ENCODE measurements at regions not wholly inside any gene's neighbourhood (a gene's known extent, or its start where the extent isn't known, plus 50 kb on each side); places are given as distances from the start of the nearest gene placed in this dataset.
A peak's percentile ranks its signal among the peaks of the same experiment; 100 is the strongest.

DNA sequence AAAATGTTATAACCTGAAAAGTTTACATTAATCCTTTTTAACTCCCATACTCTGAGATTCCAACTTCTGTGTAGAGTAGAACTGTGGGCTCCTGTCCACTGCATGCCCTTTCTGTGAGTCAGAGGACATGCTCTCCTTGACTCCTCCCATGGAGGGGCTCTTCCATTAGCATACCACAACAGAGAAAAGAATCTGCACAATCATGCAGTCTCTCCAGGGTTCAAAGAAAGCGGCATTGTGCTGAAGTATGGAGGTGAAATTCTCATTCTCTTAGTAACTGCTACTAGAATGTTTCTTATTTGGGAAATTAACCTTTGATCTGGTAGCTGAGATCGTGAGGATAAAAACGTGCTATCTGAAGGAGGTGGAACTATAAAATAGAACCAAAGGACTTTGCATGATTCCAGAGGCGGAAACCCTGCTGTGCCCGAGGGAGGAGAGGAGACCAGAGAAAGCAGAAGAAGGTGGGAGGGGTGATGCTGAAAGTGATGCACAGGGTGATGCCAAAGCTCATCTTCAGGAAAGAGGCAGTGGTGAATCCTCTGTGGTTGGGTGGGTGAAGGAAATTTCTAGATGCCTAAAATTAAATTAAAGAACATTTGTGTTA, 202.2 kb upstream of the PCSK2 start:
- no peak overlapping the region for H3K4me3 Mint-ChIP-seq
- H3K36me3 Mint-ChIP-seq: no peaks in the 10 kb centered on the region
- peak overlapping the region; percentile 61 for H3K27ac Mint-ChIP-seq
- no peak for DNase-seq (ENCODE audit: low spot score in 2 of 2, unreplicated experiment in 2 of 2)
- TF ChIP-seq, protein P1, sequence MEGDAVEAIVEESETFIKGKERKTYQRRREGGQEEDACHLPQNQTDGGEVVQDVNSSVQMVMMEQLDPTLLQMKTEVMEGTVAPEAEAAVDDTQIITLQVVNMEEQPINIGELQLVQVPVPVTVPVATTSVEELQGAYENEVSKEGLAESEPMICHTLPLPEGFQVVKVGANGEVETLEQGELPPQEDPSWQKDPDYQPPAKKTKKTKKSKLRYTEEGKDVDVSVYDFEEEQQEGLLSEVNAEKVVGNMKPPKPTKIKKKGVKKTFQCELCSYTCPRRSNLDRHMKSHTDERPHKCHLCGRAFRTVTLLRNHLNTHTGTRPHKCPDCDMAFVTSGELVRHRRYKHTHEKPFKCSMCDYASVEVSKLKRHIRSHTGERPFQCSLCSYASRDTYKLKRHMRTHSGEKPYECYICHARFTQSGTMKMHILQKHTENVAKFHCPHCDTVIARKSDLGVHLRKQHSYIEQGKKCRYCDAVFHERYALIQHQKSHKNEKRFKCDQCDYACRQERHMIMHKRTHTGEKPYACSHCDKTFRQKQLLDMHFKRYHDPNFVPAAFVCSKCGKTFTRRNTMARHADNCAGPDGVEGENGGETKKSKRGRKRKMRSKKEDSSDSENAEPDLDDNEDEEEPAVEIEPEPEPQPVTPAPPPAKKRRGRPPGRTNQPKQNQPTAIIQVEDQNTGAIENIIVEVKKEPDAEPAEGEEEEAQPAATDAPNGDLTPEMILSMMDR (IDR thresholded peaks at IDR 0.05; ENCODE audit: unreplicated experiment): no peak
- peaks cover 23% of the 10 kb centered on the region for H3K4me1 Mint-ChIP-seq
- H3K27me3 Mint-ChIP-seq (ENCODE audit: low read depth): peaks cover 7% of the 10 kb centered on the region
- H3K9me3 Mint-ChIP-seq: peaks cover 21% of the 10 kb centered on the region

DNA sequence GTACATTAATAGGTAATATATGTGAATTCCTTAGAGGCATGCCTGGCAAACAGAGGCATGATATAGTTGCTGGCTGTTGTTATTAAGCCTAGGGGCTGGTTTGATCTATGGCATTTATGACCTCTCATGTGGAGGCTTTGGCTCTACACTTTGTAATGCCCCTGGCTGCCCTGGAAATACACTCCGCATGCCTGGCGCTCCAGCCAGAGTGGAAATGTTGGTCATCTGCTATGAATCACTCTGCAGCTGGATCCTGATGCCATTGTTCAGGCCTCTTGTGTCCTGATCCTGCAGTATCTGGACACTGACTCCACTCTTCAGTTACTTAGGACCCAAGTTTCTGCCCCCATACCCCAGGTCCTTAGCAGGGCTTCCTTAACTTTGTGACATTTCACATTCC, 200.5 kb upstream of the PCSK2 start:
- Mint-ChIP-seq H3K27ac (no peak overlapping the region), H3K4me3 (no peak overlapping the region), H3K27me3 (ENCODE audit: low read depth) (peaks cover 4% of the 10 kb centered on the region), H3K9me3 (peaks cover 21% of the 10 kb centered on the region), H3K36me3 (no peaks in the 10 kb centered on the region), H3K4me1 (peaks cover 23% of the 10 kb centered on the region)
- DNase-seq (ENCODE audit: low spot score in 2 of 2, unreplicated experiment in 2 of 2): no peak
- TF ChIP-seq, protein P1 (IDR thresholded peaks at IDR 0.05; ENCODE audit: unreplicated experiment): no peak

DNA sequence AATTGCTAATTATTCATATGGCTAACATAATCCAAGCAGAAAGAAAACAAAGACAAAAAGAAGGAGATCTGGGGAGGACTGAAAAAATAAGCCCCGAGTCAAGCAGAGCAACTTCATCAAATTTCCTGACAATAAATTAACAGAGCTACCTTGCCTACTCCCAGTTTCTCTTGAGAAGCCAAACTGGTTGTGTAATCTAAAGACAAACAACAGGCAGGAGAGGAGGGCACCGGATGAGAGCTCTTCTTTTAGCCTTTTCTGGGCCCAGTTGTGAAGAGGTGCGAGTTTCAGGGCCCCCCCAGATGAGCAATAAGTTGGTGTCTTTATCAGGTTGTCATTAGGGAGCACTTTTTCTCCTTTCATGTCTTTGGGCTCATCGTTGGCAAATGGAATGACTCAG, 197.1 kb upstream of the PCSK2 start:
- Mint-ChIP-seq H3K9me3 (peaks cover 21% of the 10 kb centered on the region), H3K4me3 (no peak overlapping the region), H3K27ac (peak overlapping the region; percentile 21), H3K27me3 (ENCODE audit: low read depth) (no peaks in the 10 kb centered on the region), H3K4me1 (peaks cover 9% of the 10 kb centered on the region), H3K36me3 (no peaks in the 10 kb centered on the region)
- TF ChIP-seq, protein P1 (IDR thresholded peaks at IDR 0.05; ENCODE audit: unreplicated experiment): no peak
- no peak for DNase-seq (ENCODE audit: low spot score in 2 of 2, unreplicated experiment in 2 of 2)

DNA sequence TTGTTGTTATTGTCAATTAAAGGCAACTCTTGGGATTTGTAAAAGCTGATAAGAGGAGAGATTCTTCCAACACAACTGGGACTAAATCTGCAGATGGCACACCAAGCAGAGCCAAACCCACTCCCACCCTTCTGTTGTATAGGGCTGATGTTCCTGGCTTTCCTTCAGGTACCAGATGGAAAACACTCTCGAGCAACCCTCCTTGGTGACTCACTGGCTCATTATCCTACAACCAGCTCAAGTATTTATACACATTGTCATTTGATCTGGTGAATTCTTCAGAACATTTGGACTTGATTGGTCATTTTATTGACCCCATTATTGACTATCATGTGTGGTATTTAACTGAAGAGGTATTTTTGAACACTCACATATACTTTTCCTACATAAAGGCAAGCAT, 190.3 kb upstream of the PCSK2 start:
- Mint-ChIP-seq H3K27ac (no peak overlapping the region), H3K36me3 (no peaks in the 10 kb centered on the region), H3K4me3 (no peak overlapping the region), H3K27me3 (ENCODE audit: low read depth) (peaks cover 18% of the 10 kb centered on the region), H3K4me1 (no peaks in the 10 kb centered on the region), H3K9me3 (peaks cover 3% of the 10 kb centered on the region)
- TF ChIP-seq, protein P1 (IDR thresholded peaks at IDR 0.05; ENCODE audit: unreplicated experiment): no peak
- no peak for DNase-seq (ENCODE audit: low spot score in 2 of 2, unreplicated experiment in 2 of 2)

DNA sequence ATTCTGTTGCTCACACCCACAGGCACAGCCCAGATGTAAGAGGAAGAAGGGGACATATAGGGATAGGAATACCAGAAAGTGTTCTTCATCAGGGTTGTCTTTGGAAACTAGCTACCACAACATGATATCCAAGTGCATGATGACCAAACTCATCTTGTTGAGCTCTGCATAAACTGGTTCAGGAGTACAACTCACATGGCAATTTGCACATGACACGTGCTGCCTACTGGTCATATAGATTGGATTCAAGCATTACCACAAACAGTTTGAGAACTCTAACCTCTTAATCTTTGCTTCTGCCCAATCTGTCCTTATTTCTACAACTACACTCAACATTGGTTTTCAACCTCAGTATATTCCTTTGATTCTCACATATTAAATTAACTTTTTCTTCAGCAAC, 184.7 kb upstream of the PCSK2 start:
- Mint-ChIP-seq H3K27me3 (ENCODE audit: low read depth) (peaks cover 34% of the 10 kb centered on the region), H3K4me3 (no peak overlapping the region), H3K36me3 (no peaks in the 10 kb centered on the region), H3K9me3 (no peaks in the 10 kb centered on the region), H3K27ac (no peak overlapping the region), H3K4me1 (no peaks in the 10 kb centered on the region)
- TF ChIP-seq, protein P1 (IDR thresholded peaks at IDR 0.05; ENCODE audit: unreplicated experiment): no peak
- DNase-seq (ENCODE audit: low spot score in 2 of 2, unreplicated experiment in 2 of 2): no peak

DNA sequence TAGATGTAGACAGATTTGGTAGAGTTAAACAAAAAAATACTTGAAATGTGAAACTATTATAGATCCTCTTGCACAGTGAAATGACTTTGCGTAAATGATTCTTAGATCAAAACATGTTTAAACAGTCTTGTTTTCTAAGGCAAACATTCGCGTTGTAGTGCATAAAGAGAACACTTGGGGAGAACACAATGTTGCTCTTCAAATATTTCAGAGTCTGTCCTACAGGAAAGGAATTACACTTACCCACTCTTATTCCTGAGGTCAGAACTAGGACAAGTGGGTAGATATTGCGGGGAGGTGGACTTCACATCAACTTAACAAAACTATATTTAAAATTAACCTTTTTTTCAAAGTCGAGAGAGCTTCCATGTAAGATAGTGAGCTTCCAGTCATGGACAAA, 183.5 kb upstream of the PCSK2 start:
- TF ChIP-seq, protein P1 (IDR thresholded peaks at IDR 0.05; ENCODE audit: unreplicated experiment): no peak
- no peak for DNase-seq (ENCODE audit: low spot score in 2 of 2, unreplicated experiment in 2 of 2)
- H3K36me3 Mint-ChIP-seq: no peaks in the 10 kb centered on the region
- no peak overlapping the region for H3K4me3 Mint-ChIP-seq
- H3K9me3 Mint-ChIP-seq: no peaks in the 10 kb centered on the region
- no peak overlapping the region for H3K27ac Mint-ChIP-seq
- peaks cover 25% of the 10 kb centered on the region for H3K27me3 Mint-ChIP-seq (ENCODE audit: low read depth)
- no peaks in the 10 kb centered on the region for H3K4me1 Mint-ChIP-seq

All from mesothelial cell of epicardium (in vitro differentiated cells).